Neutrophil (primary cell): ENCODE measurements at regions not wholly inside any gene's neighbourhood (a gene's known extent, or its start where the extent isn't known, plus 50 kb on each side); places are given as distances from the start of the nearest gene placed in this dataset.

Source experiments
- H3K27ac ChIP-seq: fragments of 200-600 bp; sonication (generic); 2 replicates; pipeline ENCODE4 v1.5.1; 2016; ENCODE audit warnings: mild to moderate bottlenecking, moderate library complexity
- H3K27me3 ChIP-seq: fragments of 200-600 bp; sonication (generic); 2 replicates; pipeline ENCODE4 v1.6.0; 2016; ENCODE audit warnings: mild to moderate bottlenecking
- H3K36me3 ChIP-seq: fragments of 200-600 bp; sonication (generic); 2 replicates; pipeline ENCODE4 v1.5.1; 2017
- H3K4me1 ChIP-seq, 2 experiments: fragments of 200-600 bp in 1 of 2; sonication (generic) in 1 of 2; 1 replicate in 1 of 2; 2 replicates in 1 of 2; pipeline versions ENCODE4 v1.5.1 to v1.6.1; 2013 to 2016; ENCODE audit warnings: low read depth in 1 of 2, low read length in 1 of 2, mild to moderate bottlenecking in 1 of 2, moderate library complexity in 1 of 2; ENCODE audit not compliant: control insufficient read depth in 1 of 2, insufficient read depth in 1 of 2
- H3K4me3 ChIP-seq, 2 experiments: fragments of 200-600 bp in 1 of 2; sonication (generic) in 1 of 2; 1 replicate in 1 of 2; 2 replicates in 1 of 2; pipeline ENCODE4 v1.5.1; 2013 to 2016; ENCODE audit warnings: low read depth in 1 of 2, low read length in 1 of 2, mild to moderate bottlenecking in 1 of 2, moderate library complexity in 1 of 2
- H3K9me3 ChIP-seq: fragments of 200-600 bp; sonication (generic); 2 replicates; pipeline ENCODE4 v1.5.1; 2016
- CTCF ChIP-seq: fragments of 200-600 bp; sonication (generic); IDR thresholded peaks from 2 replicates; pipeline ENCODE4 v1.5.1; 2016; ENCODE audit warnings: antibody characterized with exemption

DNA sequence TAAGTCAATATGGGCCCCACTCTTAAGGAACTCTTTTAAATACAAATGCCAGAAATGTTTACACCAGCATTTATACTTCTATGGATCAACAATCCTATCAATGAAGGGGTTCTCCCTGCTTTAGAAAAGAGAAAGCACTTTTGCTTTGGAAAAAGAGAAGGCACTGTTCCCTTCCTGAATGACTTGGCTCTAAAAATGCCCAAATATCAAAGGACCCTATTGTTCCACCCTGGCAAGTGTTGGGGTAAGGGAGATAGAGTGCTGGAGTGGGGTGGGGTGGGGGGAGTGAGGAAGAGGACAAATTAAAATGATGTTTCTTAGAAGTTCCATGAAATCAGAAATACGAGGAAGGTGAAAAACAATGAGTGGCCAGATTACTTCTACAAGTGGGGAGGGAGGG lies 131.6 kb upstream of the GRIN2B start:
- Histone ChIP-seq H3K27ac (no peak overlapping the region), H3K27me3 (no peaks in the 10 kb centered on the region), H3K4me3 (no peak overlapping the region), H3K9me3 (no peaks in the 10 kb centered on the region), H3K36me3 (no peaks in the 10 kb centered on the region), H3K4me1 (no peaks in the 10 kb centered on the region)
- TF ChIP-seq CTCF: no peak

- H3K9me3 ChIP-seq: no peaks in the 10 kb centered on the region
- H3K36me3 ChIP-seq: no peaks in the 10 kb centered on the region
- no peak for TF ChIP-seq CTCF
- no peaks in the 10 kb centered on the region for H3K27me3 ChIP-seq
- no peaks in the 10 kb centered on the region for H3K4me1 ChIP-seq
- H3K27ac ChIP-seq: no peak overlapping the region
- H3K4me3 ChIP-seq: no peak overlapping the region
Measured at GRCh38 chr12:14126692-14127091, 145.3 kb upstream of the GRIN2B start.

DNA sequence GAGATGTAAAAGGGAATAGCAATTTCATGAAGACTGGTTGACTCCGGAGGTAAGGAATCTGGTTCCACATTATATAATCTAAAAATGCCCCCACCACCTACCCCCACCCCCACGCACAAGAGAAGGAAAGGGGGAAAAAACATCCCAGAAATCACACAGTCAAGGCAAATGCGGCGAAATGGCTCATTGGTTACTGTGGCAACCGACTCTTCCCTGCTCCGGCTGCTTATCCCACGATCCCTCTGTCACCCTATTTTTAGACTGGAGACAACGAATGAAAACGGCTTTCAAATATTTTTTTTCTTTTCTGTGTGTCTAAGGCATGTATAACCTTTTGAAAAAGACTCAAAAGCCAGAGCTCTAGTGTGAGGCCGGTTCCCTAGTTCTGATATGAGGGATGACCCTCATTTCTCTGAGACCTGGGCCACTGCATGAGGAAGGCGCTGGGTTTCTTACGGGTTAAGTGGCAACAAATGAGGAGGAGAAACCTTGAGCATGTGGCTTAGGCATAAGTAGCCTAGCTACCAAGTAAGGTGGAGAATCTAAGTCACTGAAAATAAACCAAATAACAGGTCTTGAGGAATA lies 148.3 kb upstream of the GRIN2B start:
- no peaks in the 10 kb centered on the region for H3K36me3 ChIP-seq
- H3K4me3 ChIP-seq: no peak overlapping the region
- H3K4me1 ChIP-seq: no peaks in the 10 kb centered on the region
- no peaks in the 10 kb centered on the region for H3K9me3 ChIP-seq
- no peak overlapping the region for H3K27ac ChIP-seq
- no peaks in the 10 kb centered on the region for H3K27me3 ChIP-seq
- no peak for TF ChIP-seq CTCF

- peaks cover 6% of the 10 kb centered on the region for H3K27me3 ChIP-seq
- no peak overlapping the region for H3K4me3 ChIP-seq
- H3K4me1 ChIP-seq: no peaks in the 10 kb centered on the region
- no peak for TF ChIP-seq CTCF
- H3K36me3 ChIP-seq: no peaks in the 10 kb centered on the region
- no peak overlapping the region for H3K27ac ChIP-seq
- no peaks in the 10 kb centered on the region for H3K9me3 ChIP-seq
Measured at GRCh38 chr12:14135996-14136395, 154.6 kb upstream of the GRIN2B start.

DNA sequence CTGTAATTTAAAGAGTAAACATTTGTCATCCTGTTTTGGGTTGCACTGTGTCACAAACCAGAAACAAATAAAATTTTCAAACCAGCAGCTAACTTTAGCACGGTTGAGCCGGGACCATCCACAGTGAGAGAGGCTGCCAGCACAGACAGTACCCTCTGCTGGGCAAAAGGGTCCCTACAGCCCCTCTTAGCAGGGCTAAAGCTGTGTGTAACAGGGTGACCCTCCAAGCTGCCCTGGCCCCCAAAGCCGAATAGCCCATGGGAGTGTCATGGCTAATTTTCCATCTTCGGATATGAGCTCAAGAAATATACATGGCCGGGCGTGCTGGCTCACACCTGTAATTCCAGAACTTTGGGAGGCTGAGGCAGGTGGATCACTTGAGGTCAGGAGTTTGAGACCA lies 157.1 kb upstream of the GRIN2B start:
- H3K4me1 ChIP-seq: no peaks in the 10 kb centered on the region
- no peak overlapping the region for H3K27ac ChIP-seq
- H3K36me3 ChIP-seq: no peaks in the 10 kb centered on the region
- H3K27me3 ChIP-seq: peaks cover 6% of the 10 kb centered on the region
- TF ChIP-seq CTCF: no peak
- no peaks in the 10 kb centered on the region for H3K9me3 ChIP-seq
- H3K4me3 ChIP-seq: no peak overlapping the region
